H9 (cell line): ENCODE measurements at regions not wholly inside any gene's neighbourhood (a gene's known extent, or its start where the extent isn't known, plus 50 kb on each side); places are given as distances from the start of the nearest gene placed in this dataset.

Experiments
- DNase-seq: peaks from one replicate; pipeline ENCODE4 v3.0.0-alpha.2; 2017
- H2AFZ ChIP-seq: one replicate; pipeline ENCODE4 v1.6.1; 2013; ENCODE audit warnings: mild to moderate bottlenecking, low read length, control low read depth, moderate library complexity
- H2AK5ac ChIP-seq: 2 replicates; pipeline ENCODE4 v1.6.1; 2013; ENCODE audit warnings: low read length, control low read depth, mixed read lengths; ENCODE audit not compliant: insufficient read length
- H2BK120ac ChIP-seq: one replicate; pipeline ENCODE4 v1.6.1; 2013; ENCODE audit warnings: low read depth, mild to moderate bottlenecking, low read length, control low read depth, inconsistent platforms; ENCODE audit not compliant: poor library complexity, severe bottlenecking
- H2BK12ac ChIP-seq: 2 replicates; pipeline ENCODE4 v1.6.1; 2013; ENCODE audit warnings: low read length, control low read depth, mixed read lengths, low read depth; ENCODE audit not compliant: insufficient read length
- H2BK15ac ChIP-seq: 2 replicates; pipeline ENCODE4 v1.6.1; 2013; ENCODE audit warnings: low read depth, low read length, control low read depth
- H2BK20ac ChIP-seq: one replicate; pipeline ENCODE4 v1.6.1; 2013; ENCODE audit warnings: low read depth, mild to moderate bottlenecking, low read length, control low read depth, inconsistent platforms; ENCODE audit not compliant: poor library complexity, severe bottlenecking
- H2BK5ac ChIP-seq: 2 replicates; pipeline ENCODE4 v1.6.1; 2013; ENCODE audit warnings: low read length, control low read depth, mixed read lengths; ENCODE audit not compliant: insufficient read length
- H3K14ac ChIP-seq: 2 replicates; pipeline ENCODE4 v1.6.1; 2013; ENCODE audit warnings: low read length, control low read depth; ENCODE audit not compliant: insufficient read depth
- H3K18ac ChIP-seq: 2 replicates; pipeline ENCODE4 v1.6.1; 2013; ENCODE audit warnings: low read depth, mild to moderate bottlenecking, mixed read lengths, low read length, control low read depth; ENCODE audit not compliant: insufficient read length
- H3K23ac ChIP-seq: 2 replicates; pipeline ENCODE4 v1.6.1; 2013; ENCODE audit warnings: low read length, control low read depth, mixed read lengths, low read depth; ENCODE audit not compliant: insufficient read length
- H3K23me2 ChIP-seq: 2 replicates; pipeline ENCODE4 v1.6.1; 2013; ENCODE audit warnings: low read depth, mild to moderate bottlenecking, mixed read lengths, low read length, control low read depth; ENCODE audit not compliant: insufficient read length, poor library complexity, severe bottlenecking
- H3K27ac ChIP-seq: 2 replicates; pipeline ENCODE4 v1.5.1; 2013; ENCODE audit warnings: low read length, control low read depth, mixed read lengths, low read depth; ENCODE audit not compliant: insufficient read length
- H3K27me3 ChIP-seq: 2 replicates; pipeline ENCODE4 v1.6.1; 2013; ENCODE audit warnings: low read length, control low read depth, inconsistent platforms; ENCODE audit not compliant: insufficient read depth
- H3K4ac ChIP-seq: 2 replicates; pipeline ENCODE4 v1.6.1; 2013; ENCODE audit warnings: low read depth, mild to moderate bottlenecking, control low read depth, inconsistent platforms, low read length, moderate library complexity
- H3K4me1 ChIP-seq: 2 replicates; pipeline ENCODE4 v1.6.1; 2013; ENCODE audit warnings: low read length, control low read depth, inconsistent platforms; ENCODE audit not compliant: insufficient read depth
- H3K4me2 ChIP-seq: 2 replicates; pipeline ENCODE4 v1.6.1; 2013; ENCODE audit warnings: low read length, control low read depth, mixed read lengths; ENCODE audit not compliant: insufficient read length, insufficient read depth
- H3K56ac ChIP-seq: 2 replicates; pipeline ENCODE4 v1.6.1; 2013; ENCODE audit warnings: low read depth, mild to moderate bottlenecking, mixed read lengths, low read length, control low read depth; ENCODE audit not compliant: insufficient read length
- H3K79me1 ChIP-seq: 2 replicates; pipeline ENCODE4 v1.6.1; 2013; ENCODE audit warnings: low read depth, mild to moderate bottlenecking, moderate library complexity, low read length, control low read depth, inconsistent platforms; ENCODE audit not compliant: insufficient read depth, poor library complexity, severe bottlenecking
- H3K79me2 ChIP-seq: 2 replicates; pipeline ENCODE4 v1.6.1; 2013; ENCODE audit warnings: low read length, control low read depth, inconsistent platforms; ENCODE audit not compliant: insufficient read depth
- H3K9ac ChIP-seq: 2 replicates; pipeline ENCODE4 v1.6.1; 2013; ENCODE audit warnings: low read length, control low read depth, mixed read lengths; ENCODE audit not compliant: insufficient read length; ENCODE audit errors: extremely low read depth
- H3K9me3 ChIP-seq: one replicate; pipeline ENCODE4 v1.6.1; 2013; ENCODE audit warnings: low read depth, low read length, inconsistent platforms; ENCODE audit not compliant: control insufficient read depth
- H3T11ph ChIP-seq: one replicate; pipeline ENCODE4 v1.6.1; 2013; ENCODE audit warnings: mild to moderate bottlenecking, low read length, control low read depth, inconsistent platforms
- H4K20me1 ChIP-seq: one replicate; pipeline ENCODE4 v1.6.1; 2013; ENCODE audit not compliant: control insufficient read depth, insufficient read length, insufficient read depth
- H4K5ac ChIP-seq: 2 replicates; pipeline ENCODE4 v1.6.1; 2013; ENCODE audit warnings: low read depth, mild to moderate bottlenecking, mixed read lengths, low read length, control low read depth; ENCODE audit not compliant: insufficient read length
- H4K8ac ChIP-seq: replicated peaks from 2 replicates; pipeline ENCODE4 v1.6.1; 2013; ENCODE audit warnings: low read length, control low read depth, mixed read lengths, low read depth; ENCODE audit not compliant: insufficient read length
- H4K91ac ChIP-seq: 2 replicates; pipeline ENCODE4 v1.6.1; 2013; ENCODE audit warnings: low read depth, mild to moderate bottlenecking, moderate library complexity, mixed read lengths, low read length, control low read depth; ENCODE audit not compliant: insufficient read length
- H3K27ac Mint-ChIP-seq, 3 experiments: 2 replicates in 2 of 3; 3 replicates in 1 of 3; pipeline ENCODE4 v1.8.0; 2020 to 2021; ENCODE audit warnings: mixed read lengths in 3 of 3, mild to moderate bottlenecking in 1 of 3, moderate library complexity in 1 of 3
- H3K27me3 Mint-ChIP-seq: 2 replicates; pipeline ENCODE4 v1.8.0; 2021; ENCODE audit warnings: low read depth, mild to moderate bottlenecking, moderate library complexity, mixed read lengths
- H3K36me3 Mint-ChIP-seq, 3 experiments: 2 replicates in 2 of 3; 3 replicates in 1 of 3; pipeline ENCODE4 v1.8.0; 2020 to 2021; ENCODE audit warnings: low read depth in 3 of 3, mixed read lengths in 3 of 3; ENCODE audit not compliant: insufficient read depth in 1 of 3
- H3K4me1 Mint-ChIP-seq, 2 experiments: 2 replicates each; pipeline ENCODE4 v1.8.0; 2020; ENCODE audit warnings: mixed read lengths in 2 of 2
- H3K4me3 Mint-ChIP-seq, 2 experiments: 2 replicates in 1 of 2; 3 replicates in 1 of 2; pipeline ENCODE4 v1.8.0; 2020 to 2021; ENCODE audit warnings: mild to moderate bottlenecking in 2 of 2, mixed read lengths in 2 of 2, moderate library complexity in 1 of 2
- H3K9me3 Mint-ChIP-seq, 2 experiments: 2 replicates in 1 of 2; 3 replicates in 1 of 2; pipeline ENCODE4 v1.8.0; 2020; ENCODE audit warnings: mild to moderate bottlenecking in 2 of 2, mixed read lengths in 2 of 2, moderate library complexity in 1 of 2
- WGBS: extraction: QIAGEN DNeasy Blood & Tissue Kit; methylation state at CpG from one replicate; pipeline ENCODE4 v1.1.7; 2013; ENCODE audit warnings: missing lambda C conversion rate, low lambda C conversion rate, mixed read lengths; ENCODE audit not compliant: insufficient read length; ENCODE audit errors: extremely low coverage; 5-methylcytosine and 5-hydroxymethylcytosine counted together
- TF ChIP-seq, protein P1 (sequence below): fragments of 200-600 bp; sonication (generic); conservative IDR thresholded peaks from 3 replicates; pipeline ENCODE4 v1.8.0; 2021; ENCODE audit warnings: antibody characterized with exemption, mild to moderate bottlenecking

DNA sequence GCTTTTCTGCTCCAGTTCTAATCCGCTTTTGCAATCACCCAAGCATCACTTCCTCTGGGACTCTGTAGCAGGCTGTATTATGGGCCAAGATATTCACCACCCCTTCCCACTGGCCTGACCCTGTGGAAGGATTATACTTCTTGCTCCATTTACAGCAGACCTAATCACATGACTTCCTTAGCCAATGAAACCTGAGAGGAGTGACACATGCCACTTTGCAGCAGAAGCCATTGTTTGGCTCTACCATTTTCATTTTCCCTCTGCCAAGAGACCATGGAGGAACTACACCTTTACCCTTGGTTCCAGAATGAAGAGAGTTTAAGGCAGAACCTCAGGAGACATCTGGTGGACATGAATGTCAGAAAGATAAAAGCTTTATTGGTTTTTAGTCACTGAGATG lies 134.9 kb upstream of the HSD17B12 start:
- Histone ChIP-seq H2BK120ac (no peak overlapping the region), H4K5ac (no peak overlapping the region), H2BK20ac (no peak overlapping the region), H2AFZ (no peak overlapping the region), H3K79me1 (no peaks in the 10 kb centered on the region), H3T11ph (no peak overlapping the region), H2BK15ac (no peak overlapping the region), H3K27me3 (peaks cover 13% of the 10 kb centered on the region), H3K23me2 (no peaks in the 10 kb centered on the region), H3K23ac (no peak overlapping the region), H2BK12ac (no peak overlapping the region), H2BK5ac (no peak overlapping the region), H3K9me3 (no peaks in the 10 kb centered on the region), H3K4ac (no peak overlapping the region), H3K79me2 (no peaks in the 10 kb centered on the region; the same call in 1 of the 2 replicates), H4K91ac (no peak overlapping the region), H3K27ac (no peak overlapping the region), H4K8ac (no peak overlapping the region), H3K9ac (no peak overlapping the region), H3K14ac (no peak overlapping the region), H3K4me2 (no peak overlapping the region), H3K18ac (no peak overlapping the region), H3K56ac (no peak overlapping the region), H3K4me1 (peaks cover 3% of the 10 kb centered on the region; the same call in 1 of the 2 replicates), H4K20me1 (no peaks in the 10 kb centered on the region), H2AK5ac (no peak overlapping the region)
- Mint-ChIP-seq H3K4me1 (peaks cover 14 to 18% of the 10 kb centered on the region in 2 experiments), H3K27ac (no peak overlapping the region), H3K36me3 (peaks cover 0 to 5% (median 2%) of the 10 kb centered on the region in 3 experiments; a peak in 3 of 7 replicates), H3K4me3 (no peak overlapping the region; a peak in 1 of 5 replicates), H3K27me3 (peaks cover 72% of the 10 kb centered on the region), H3K9me3 (peaks cover 2 to 4% of the 10 kb centered on the region in 2 experiments; a peak in 3 of 5 replicates)
- WGBS: no CpG with 5 or more reads among the region's 1 CpG
- DNase-seq: no peak
- TF ChIP-seq, protein P1, sequence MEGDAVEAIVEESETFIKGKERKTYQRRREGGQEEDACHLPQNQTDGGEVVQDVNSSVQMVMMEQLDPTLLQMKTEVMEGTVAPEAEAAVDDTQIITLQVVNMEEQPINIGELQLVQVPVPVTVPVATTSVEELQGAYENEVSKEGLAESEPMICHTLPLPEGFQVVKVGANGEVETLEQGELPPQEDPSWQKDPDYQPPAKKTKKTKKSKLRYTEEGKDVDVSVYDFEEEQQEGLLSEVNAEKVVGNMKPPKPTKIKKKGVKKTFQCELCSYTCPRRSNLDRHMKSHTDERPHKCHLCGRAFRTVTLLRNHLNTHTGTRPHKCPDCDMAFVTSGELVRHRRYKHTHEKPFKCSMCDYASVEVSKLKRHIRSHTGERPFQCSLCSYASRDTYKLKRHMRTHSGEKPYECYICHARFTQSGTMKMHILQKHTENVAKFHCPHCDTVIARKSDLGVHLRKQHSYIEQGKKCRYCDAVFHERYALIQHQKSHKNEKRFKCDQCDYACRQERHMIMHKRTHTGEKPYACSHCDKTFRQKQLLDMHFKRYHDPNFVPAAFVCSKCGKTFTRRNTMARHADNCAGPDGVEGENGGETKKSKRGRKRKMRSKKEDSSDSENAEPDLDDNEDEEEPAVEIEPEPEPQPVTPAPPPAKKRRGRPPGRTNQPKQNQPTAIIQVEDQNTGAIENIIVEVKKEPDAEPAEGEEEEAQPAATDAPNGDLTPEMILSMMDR: no peak
